ENCODE measurements at regions not wholly inside any gene's neighbourhood (a gene's known extent, or its start where the extent isn't known, plus 50 kb on each side); places are given as distances from the start of the nearest gene placed in this dataset.

DNA sequence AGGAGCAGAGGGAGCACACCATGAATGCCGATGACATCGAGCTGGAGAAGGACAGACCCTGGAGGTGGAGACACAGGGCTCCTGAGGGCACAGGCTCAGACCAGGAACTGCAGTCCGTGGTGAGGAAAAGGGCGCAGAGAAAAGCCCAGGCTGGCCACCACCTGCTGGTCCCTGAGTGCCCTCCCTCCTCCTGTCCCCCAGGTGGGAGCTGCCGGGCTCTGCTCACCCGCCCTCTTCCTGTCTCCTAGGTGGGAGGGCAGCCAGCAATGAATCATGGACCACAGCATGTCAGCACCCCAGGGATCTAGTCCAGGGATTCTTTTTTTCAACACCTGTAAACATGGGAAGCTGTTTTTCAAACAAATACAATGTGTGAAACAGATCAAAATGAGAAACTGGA lies 94.6 kb upstream of the ARHGEF7 start:
- Histone ChIP-seq H3K4me1 (ENCODE audit: control insufficient read depth in 1 of 2, insufficient read depth in 2 of 2, low read length in 2 of 2) (no peaks in the 10 kb centered on the region), H3K9me3 (ENCODE audit: control insufficient read depth in 1 of 2, low read length in 2 of 2) (peaks cover 7 to 22% of the 10 kb centered on the region in 2 donors), H3K27me3 (ENCODE audit: low read depth, low read length) (no peaks in the 10 kb centered on the region), H3K27ac (ENCODE audit: low read length) (no peak overlapping the region), H3K4me3 (ENCODE audit: low read depth in 1 of 2, low read length in 2 of 2) (peak overlapping the region in 1 of 2 donors; percentile 34), H3K36me3 (ENCODE audit: control insufficient read depth in 1 of 2, insufficient read depth in 2 of 2, low read length in 2 of 2) (no peaks in the 10 kb centered on the region)

DNA sequence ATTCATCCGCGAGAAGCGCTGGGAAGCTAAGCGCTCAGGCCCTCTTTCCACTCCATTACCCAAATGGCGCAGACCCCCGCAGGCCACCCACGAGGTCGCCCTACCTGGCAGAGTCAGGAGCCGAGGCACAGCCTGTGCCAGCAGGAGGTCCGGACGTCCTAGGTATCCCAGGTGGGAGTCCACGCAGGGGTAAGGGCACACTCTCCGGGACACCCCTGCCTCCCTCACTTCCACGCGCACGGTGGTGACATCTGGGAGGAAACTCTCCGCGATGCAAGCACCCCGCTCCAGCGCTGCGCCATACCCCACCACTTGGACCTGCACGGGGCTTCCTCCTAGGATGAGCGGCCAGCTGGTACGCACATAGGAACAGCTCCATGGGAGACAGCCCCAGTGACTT lies 95.1 kb upstream of the ARHGEF7 start:
- Histone ChIP-seq H3K4me3 (ENCODE audit: low read depth in 1 of 2, low read length in 2 of 2) (peak overlapping the region in 1 of 2 donors; percentile 34), H3K27ac (ENCODE audit: low read length) (no peak overlapping the region), H3K36me3 (ENCODE audit: control insufficient read depth in 1 of 2, insufficient read depth in 2 of 2, low read length in 2 of 2) (no peaks in the 10 kb centered on the region), H3K4me1 (ENCODE audit: control insufficient read depth in 1 of 2, insufficient read depth in 2 of 2, low read length in 2 of 2) (no peaks in the 10 kb centered on the region), H3K27me3 (ENCODE audit: low read depth, low read length) (no peaks in the 10 kb centered on the region), H3K9me3 (ENCODE audit: control insufficient read depth in 1 of 2, low read length in 2 of 2) (peaks cover 7 to 22% of the 10 kb centered on the region in 2 donors)

DNA sequence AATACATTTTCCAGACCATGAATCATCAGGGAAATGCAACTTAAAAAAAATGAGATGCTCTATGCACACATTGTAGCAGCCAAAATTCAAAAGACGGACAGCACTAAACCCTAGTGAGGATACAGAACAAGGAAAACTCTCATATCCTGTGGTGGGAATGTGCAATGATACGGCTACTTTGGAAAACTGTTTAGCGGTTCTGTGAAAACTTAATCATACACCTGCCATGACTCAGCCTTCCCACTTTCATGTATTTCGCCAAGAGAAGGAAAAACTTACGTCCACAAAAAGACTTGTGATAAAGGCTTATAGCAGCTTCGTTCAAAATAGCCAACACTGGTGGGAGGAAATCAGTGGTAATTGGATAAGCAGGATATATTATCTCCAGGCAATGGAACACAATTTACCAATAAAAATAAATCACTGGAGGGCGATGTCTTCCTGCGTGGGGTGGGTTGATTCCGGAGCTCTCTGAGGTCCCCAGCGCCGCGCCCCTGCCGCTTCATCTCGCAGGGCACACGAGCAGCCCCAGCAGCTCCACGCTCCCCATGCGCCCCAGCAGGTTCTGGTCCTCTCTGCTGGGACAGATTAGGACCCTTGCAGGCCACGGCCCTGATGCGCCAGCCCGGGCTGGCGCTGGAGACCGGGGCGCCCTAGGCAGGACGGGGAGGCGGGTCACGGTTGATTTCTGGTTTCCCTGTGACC lies 97.2 kb upstream of the ARHGEF7 start:
- H3K4me3 ChIP-seq (ENCODE audit: low read depth in 1 of 2, low read length in 2 of 2) = no peak overlapping the region
- H3K9me3 ChIP-seq (ENCODE audit: control insufficient read depth in 1 of 2, low read length in 2 of 2) = peaks cover 7 to 22% of the 10 kb centered on the region in 2 donors
- H3K4me1 ChIP-seq (ENCODE audit: control insufficient read depth in 1 of 2, insufficient read depth in 2 of 2, low read length in 2 of 2) = no peaks in the 10 kb centered on the region
- no peak overlapping the region for H3K27ac ChIP-seq (ENCODE audit: low read length)
- no peaks in the 10 kb centered on the region for H3K27me3 ChIP-seq (ENCODE audit: low read depth, low read length)
- no peaks in the 10 kb centered on the region for H3K36me3 ChIP-seq (ENCODE audit: control insufficient read depth in 1 of 2, insufficient read depth in 2 of 2, low read length in 2 of 2)

DNA sequence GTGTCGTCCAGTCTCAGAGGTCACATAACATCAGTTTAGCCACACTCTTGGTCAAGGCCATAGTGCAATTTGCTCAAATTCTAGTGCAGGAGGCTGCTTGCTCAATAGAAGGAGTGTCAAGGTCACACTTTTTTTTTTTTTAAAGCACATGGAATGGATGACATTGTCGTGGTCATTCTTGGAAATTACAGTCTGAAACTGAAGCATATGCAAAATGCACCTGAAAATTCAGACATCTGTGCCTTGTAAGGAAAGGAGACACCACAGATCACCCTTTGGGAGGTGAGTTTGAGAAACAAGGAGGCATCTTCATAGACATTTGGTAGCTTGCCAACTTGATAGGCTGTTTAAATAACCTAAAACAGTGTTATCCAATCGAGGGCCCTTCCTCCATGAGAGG lies 98.3 kb upstream of the ANKRD10 start:
- Histone ChIP-seq H3K4me1 (ENCODE audit: control insufficient read depth in 1 of 2, insufficient read depth in 2 of 2, low read length in 2 of 2) (no peaks in the 10 kb centered on the region), H3K4me3 (ENCODE audit: low read depth in 1 of 2, low read length in 2 of 2) (no peak overlapping the region), H3K9me3 (ENCODE audit: control insufficient read depth in 1 of 2, low read length in 2 of 2) (no peaks in the 10 kb centered on the region), H3K27ac (ENCODE audit: low read length) (no peak overlapping the region), H3K27me3 (ENCODE audit: low read depth, low read length) (no peaks in the 10 kb centered on the region), H3K36me3 (ENCODE audit: control insufficient read depth in 1 of 2, insufficient read depth in 2 of 2, low read length in 2 of 2) (no peaks in the 10 kb centered on the region)

DNA sequence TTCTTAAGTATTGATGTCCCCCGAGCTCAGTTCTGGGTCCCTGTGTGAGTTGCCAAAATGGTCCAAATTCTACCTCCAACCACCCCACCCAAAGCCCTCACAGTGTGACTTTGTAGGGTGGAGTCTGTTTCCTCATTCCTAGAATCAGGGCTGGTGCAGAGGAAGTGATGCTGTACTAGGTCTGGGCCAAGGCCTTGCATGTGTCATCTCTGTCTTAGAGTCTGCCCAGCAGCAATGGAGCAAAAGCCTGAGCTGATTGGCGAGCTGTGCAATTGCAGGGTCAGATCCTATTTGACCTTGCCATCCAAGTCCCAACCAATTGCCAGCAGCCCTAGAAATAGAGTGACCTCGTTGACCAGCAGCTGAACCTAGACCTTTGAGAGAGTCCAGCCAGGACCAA lies 97.0 kb upstream of the ANKRD10 start:
- Histone ChIP-seq H3K27ac (ENCODE audit: low read length) (no peak overlapping the region), H3K4me3 (ENCODE audit: low read depth in 1 of 2, low read length in 2 of 2) (no peak overlapping the region), H3K4me1 (ENCODE audit: control insufficient read depth in 1 of 2, insufficient read depth in 2 of 2, low read length in 2 of 2) (peaks cover 0 to 6% of the 10 kb centered on the region in 2 donors), H3K9me3 (ENCODE audit: control insufficient read depth in 1 of 2, low read length in 2 of 2) (no peaks in the 10 kb centered on the region), H3K36me3 (ENCODE audit: control insufficient read depth in 1 of 2, insufficient read depth in 2 of 2, low read length in 2 of 2) (no peaks in the 10 kb centered on the region), H3K27me3 (ENCODE audit: low read depth, low read length) (no peaks in the 10 kb centered on the region)

DNA sequence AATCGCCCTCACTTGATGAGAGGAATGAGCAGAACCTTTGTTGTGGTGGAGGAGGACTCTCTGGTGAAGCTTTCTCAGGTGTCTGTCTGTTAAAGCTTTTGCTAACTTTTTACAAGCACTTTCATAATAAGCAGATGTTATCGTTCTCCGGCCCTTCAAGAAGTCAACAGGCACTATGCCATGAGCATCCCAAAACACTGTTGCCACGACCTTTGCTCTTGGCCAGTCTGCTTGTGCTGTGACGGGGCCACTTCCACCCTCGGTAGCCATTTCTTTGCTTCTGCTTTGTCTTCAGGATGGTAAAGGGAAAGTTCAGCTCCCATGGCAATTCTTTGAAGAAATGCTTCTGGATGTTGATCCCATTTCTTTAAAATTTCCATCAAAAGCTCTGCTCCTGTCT lies 93.5 kb upstream of the ANKRD10 start:
- Histone ChIP-seq H3K27ac (ENCODE audit: low read length) (no peak overlapping the region), H3K4me3 (ENCODE audit: low read depth in 1 of 2, low read length in 2 of 2) (no peak overlapping the region), H3K4me1 (ENCODE audit: control insufficient read depth in 1 of 2, insufficient read depth in 2 of 2, low read length in 2 of 2) (peaks cover 4 to 14% of the 10 kb centered on the region in 2 donors), H3K36me3 (ENCODE audit: control insufficient read depth in 1 of 2, insufficient read depth in 2 of 2, low read length in 2 of 2) (no peaks in the 10 kb centered on the region), H3K9me3 (ENCODE audit: control insufficient read depth in 1 of 2, low read length in 2 of 2) (no peaks in the 10 kb centered on the region), H3K27me3 (ENCODE audit: low read depth, low read length) (no peaks in the 10 kb centered on the region)

DNA sequence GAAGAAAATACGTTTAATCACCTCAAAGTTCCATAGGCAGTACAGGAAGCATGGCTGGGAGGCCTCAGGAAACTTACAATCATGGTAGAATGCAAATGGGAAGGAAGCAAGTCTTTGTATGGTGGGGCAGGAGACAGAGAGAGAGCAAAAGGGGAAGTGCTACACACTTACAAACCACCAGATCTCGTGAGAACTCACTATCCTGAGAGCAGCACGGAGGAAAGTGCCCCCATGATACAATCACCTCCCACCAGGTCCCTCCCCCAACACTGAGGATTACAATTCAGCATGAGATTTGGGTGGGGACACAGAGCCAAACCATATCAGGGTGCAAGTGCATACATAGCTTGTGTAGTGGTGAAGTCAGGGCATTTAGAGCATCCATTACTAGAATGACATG lies 92.3 kb upstream of the ANKRD10 start:
- no peak overlapping the region for H3K4me3 ChIP-seq (ENCODE audit: low read depth in 1 of 2, low read length in 2 of 2)

DNA sequence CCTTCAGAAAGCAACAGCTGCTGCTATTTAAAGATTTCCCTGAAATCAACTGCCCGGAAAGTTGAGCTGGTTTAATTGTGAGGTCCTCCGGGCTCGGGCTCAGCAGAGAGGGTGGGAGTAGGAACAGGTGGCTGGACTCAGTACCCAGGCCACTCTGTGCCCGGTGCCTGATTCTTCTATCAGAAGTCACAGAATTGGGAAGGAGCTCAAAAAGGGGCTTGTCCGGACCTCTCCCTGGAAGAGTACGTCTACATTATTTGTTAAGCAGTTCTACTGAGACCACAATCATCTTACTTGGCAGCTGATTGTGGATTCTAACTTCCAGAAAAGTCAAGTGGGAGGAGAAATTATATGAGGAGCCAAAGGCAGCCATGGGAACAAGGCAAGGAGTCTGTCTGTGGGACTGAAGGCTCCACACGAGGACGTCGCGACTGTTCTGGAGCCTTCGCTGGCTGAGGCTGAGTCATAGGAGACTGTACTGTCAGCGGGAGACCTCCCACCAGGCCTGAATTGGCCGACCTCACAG lies 91.7 kb upstream of the ANKRD10 start:
- H3K9me3 ChIP-seq (ENCODE audit: control insufficient read depth in 1 of 2, low read length in 2 of 2) = no peaks in the 10 kb centered on the region
- no peak overlapping the region for H3K4me3 ChIP-seq (ENCODE audit: low read depth in 1 of 2, low read length in 2 of 2)
- H3K4me1 ChIP-seq (ENCODE audit: control insufficient read depth in 1 of 2, insufficient read depth in 2 of 2, low read length in 2 of 2) = peaks cover 4 to 14% of the 10 kb centered on the region in 2 donors
- H3K36me3 ChIP-seq (ENCODE audit: control insufficient read depth in 1 of 2, insufficient read depth in 2 of 2, low read length in 2 of 2) = no peaks in the 10 kb centered on the region
- no peaks in the 10 kb centered on the region for H3K27me3 ChIP-seq (ENCODE audit: low read depth, low read length)
- H3K27ac ChIP-seq (ENCODE audit: low read length) = peak overlapping the region; percentile 87

More for the DNA sequence above, 92.3 kb upstream of the ANKRD10 start:
- H3K27ac ChIP-seq (ENCODE audit: low read length) = peak overlapping the region; percentile 87
- no peaks in the 10 kb centered on the region for H3K27me3 ChIP-seq (ENCODE audit: low read depth, low read length)
- H3K36me3 ChIP-seq (ENCODE audit: control insufficient read depth in 1 of 2, insufficient read depth in 2 of 2, low read length in 2 of 2) = no peaks in the 10 kb centered on the region
- no peaks in the 10 kb centered on the region for H3K9me3 ChIP-seq (ENCODE audit: control insufficient read depth in 1 of 2, low read length in 2 of 2)
- peaks cover 4 to 14% of the 10 kb centered on the region in 2 donors for H3K4me1 ChIP-seq (ENCODE audit: control insufficient read depth in 1 of 2, insufficient read depth in 2 of 2, low read length in 2 of 2)

DNA sequence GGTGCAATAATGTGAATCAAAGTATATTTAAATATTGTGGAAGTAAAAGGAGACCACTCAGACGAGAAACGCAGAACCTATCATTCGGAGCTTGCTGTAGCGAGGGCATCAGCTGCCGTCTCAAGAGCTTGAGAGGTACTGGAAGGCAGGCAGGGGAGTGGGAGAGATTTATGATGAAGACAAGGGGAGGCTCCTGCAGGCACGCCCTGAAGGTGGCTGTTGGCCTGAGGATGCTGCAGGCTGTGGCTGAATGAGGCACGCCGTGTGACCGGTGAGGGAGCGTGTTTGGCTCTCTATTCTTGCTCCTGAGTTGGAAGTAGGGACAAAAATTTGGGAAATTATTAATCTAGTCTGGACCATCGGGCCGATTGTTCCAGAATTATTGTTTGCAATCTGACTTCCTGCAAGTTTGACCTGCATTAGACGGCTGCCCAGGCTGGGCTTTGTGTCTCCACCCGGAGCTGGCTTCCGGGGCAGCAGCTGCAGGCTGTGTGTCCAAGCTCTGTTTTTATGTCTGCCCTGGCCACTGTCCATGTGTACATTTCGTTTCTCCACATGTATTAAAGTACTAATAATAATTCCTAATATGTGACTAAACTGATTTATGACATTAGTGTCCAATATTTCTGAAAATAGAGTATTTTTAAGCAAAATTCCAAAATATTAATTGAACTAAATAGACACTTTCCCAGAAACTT lies 91.1 kb upstream of the ANKRD10 start:
- peak overlapping the region; percentile 87 for H3K27ac ChIP-seq (ENCODE audit: low read length)
- H3K4me1 ChIP-seq (ENCODE audit: control insufficient read depth in 1 of 2, insufficient read depth in 2 of 2, low read length in 2 of 2) = peaks cover 4 to 14% of the 10 kb centered on the region in 2 donors
- no peaks in the 10 kb centered on the region for H3K27me3 ChIP-seq (ENCODE audit: low read depth, low read length)
- no peak overlapping the region for H3K4me3 ChIP-seq (ENCODE audit: low read depth in 1 of 2, low read length in 2 of 2)
- no peaks in the 10 kb centered on the region for H3K36me3 ChIP-seq (ENCODE audit: control insufficient read depth in 1 of 2, insufficient read depth in 2 of 2, low read length in 2 of 2)
- H3K9me3 ChIP-seq (ENCODE audit: control insufficient read depth in 1 of 2, low read length in 2 of 2) = no peaks in the 10 kb centered on the region

DNA sequence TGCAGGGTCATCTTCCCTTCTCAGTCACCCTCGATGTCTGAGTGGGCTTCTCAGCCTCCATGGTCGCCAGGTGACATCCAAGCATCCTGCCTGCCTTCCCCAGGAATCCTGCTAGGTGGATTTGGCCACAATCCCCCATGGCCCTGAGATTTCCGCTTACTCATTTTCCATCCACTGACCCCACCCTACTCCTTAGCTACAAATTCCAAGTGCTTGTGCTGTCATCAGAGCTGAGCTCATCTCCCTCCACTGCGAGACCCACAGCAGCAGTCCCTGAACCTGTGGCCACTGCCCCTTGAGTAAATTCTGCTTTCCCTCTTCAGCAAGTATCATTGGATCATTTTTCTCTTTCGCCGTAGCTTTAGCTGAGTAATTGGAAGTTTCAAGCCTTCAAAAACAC lies 90.5 kb upstream of the ANKRD10 start:
- no peaks in the 10 kb centered on the region for H3K9me3 ChIP-seq (ENCODE audit: control insufficient read depth in 1 of 2, low read length in 2 of 2)
- H3K27ac ChIP-seq (ENCODE audit: low read length) = peak overlapping the region; percentile 87
- peaks cover 4 to 14% of the 10 kb centered on the region in 2 donors for H3K4me1 ChIP-seq (ENCODE audit: control insufficient read depth in 1 of 2, insufficient read depth in 2 of 2, low read length in 2 of 2)
- no peaks in the 10 kb centered on the region for H3K27me3 ChIP-seq (ENCODE audit: low read depth, low read length)
- H3K36me3 ChIP-seq (ENCODE audit: control insufficient read depth in 1 of 2, insufficient read depth in 2 of 2, low read length in 2 of 2) = no peaks in the 10 kb centered on the region
- H3K4me3 ChIP-seq (ENCODE audit: low read depth in 1 of 2, low read length in 2 of 2) = no peak overlapping the region

DNA sequence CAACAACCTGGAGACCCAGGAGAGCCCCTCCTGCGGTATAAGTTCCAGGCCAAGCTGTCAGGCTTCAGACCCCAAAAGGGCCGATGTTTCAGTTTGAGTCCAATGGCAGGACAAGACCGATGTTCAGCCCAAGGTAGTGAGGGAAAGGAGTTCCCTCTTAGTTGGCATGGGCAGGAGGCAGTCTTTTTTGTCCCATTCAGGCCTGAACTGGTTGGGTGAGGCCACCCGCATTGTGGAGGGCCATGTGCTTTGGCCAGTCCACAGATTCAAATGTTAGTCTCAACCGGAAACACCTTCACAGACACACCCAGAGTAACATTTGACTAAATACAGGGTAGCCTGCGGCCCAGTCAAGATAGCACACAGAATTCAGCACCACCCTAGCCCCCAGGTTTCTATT lies 89.6 kb upstream of the ANKRD10 start:
- no peaks in the 10 kb centered on the region for H3K9me3 ChIP-seq (ENCODE audit: control insufficient read depth in 1 of 2, low read length in 2 of 2)
- peaks cover 4 to 14% of the 10 kb centered on the region in 2 donors for H3K4me1 ChIP-seq (ENCODE audit: control insufficient read depth in 1 of 2, insufficient read depth in 2 of 2, low read length in 2 of 2)
- H3K27ac ChIP-seq (ENCODE audit: low read length) = no peak overlapping the region
- no peaks in the 10 kb centered on the region for H3K36me3 ChIP-seq (ENCODE audit: control insufficient read depth in 1 of 2, insufficient read depth in 2 of 2, low read length in 2 of 2)
- H3K4me3 ChIP-seq (ENCODE audit: low read depth in 1 of 2, low read length in 2 of 2) = no peak overlapping the region
- no peaks in the 10 kb centered on the region for H3K27me3 ChIP-seq (ENCODE audit: low read depth, low read length)

Data from muscle layer of duodenum (tissue), 2 donors.